Hindlimb muscle (tissue), 1 donor: ENCODE measurements at regions not wholly inside any gene's neighbourhood (a gene's known extent, or its start where the extent isn't known, plus 50 kb on each side); places are given as distances from the start of the nearest gene placed in this dataset.

Experiments
- DNase-seq: peaks from one replicate; pipeline ENCODE4 v3.0.0-alpha.2; 2013

GRCh38 chr19:27671876-27672275, 1541.1 kb downstream of the UQCRFS1 start:
- no peak for DNase-seq

GRCh38 chr19:27660428-27660827, 1552.5 kb downstream of the UQCRFS1 start:
- no peak for DNase-seq

- DNase-seq: no peak
These were observed 1555.5 kb downstream of the UQCRFS1 start for GRCh38 chr19:27657271-27658051.

GRCh38 chr19:27654266-27654990, 1558.5 kb downstream of the UQCRFS1 start:
- DNase-seq: no peak

- no peak for DNase-seq
These were observed 1560.2 kb downstream of the UQCRFS1 start for GRCh38 chr19:27652796-27653195.

GRCh38 chr19:27652281-27652680, 1560.7 kb downstream of the UQCRFS1 start:
- no peak for DNase-seq

GRCh38 chr19:27647423-27647822, 1565.5 kb downstream of the UQCRFS1 start:
- no peak for DNase-seq

- no peak for DNase-seq
These were observed 1577.5 kb downstream of the UQCRFS1 start for GRCh38 chr19:27635401-27635800.

GRCh38 chr19:27618006-27618405, 1594.9 kb downstream of the UQCRFS1 start:
- DNase-seq: no peak

- DNase-seq: no peak
These were observed 1632.0 kb downstream of the UQCRFS1 start for GRCh38 chr19:27580906-27581305.
